ENCODE measurements at regions not wholly inside any gene's neighbourhood (a gene's known extent, or its start where the extent isn't known, plus 50 kb on each side); places are given as distances from the start of the nearest gene placed in this dataset.

GRCh38 chr6:159099961-159100360, 55.2 kb upstream of the TAGAP start:
- no peak for DNase-seq (ENCODE audit: low spot score)

GRCh38 chr6:159099276-159099675, 54.5 kb upstream of the TAGAP start:
- DNase-seq (ENCODE audit: low spot score), result no peak

GRCh38 chr6:159098636-159099106, 53.9 kb upstream of the TAGAP start:
- no peak for DNase-seq (ENCODE audit: low spot score)

GRCh38 chr6:159097256-159097655, 52.5 kb upstream of the TAGAP start:
- DNase-seq (ENCODE audit: low spot score), result no peak

GRCh38 chr6:159095616-159096015, 50.8 kb upstream of the TAGAP start:
- no peak for DNase-seq (ENCODE audit: low spot score)

- no peak for DNase-seq (ENCODE audit: low spot score)
Measured at GRCh38 chr6:159094444-159095252, 49.9 kb upstream of the TAGAP start.
